ENCODE measurements at regions not wholly inside any gene's neighbourhood (a gene's known extent, or its start where the extent isn't known, plus 50 kb on each side); places are given as distances from the start of the nearest gene placed in this dataset.

- Histone ChIP-seq H3K9ac (ENCODE audit: low read depth, low read length) (no peak overlapping the region), H3K36me3 (ENCODE audit: insufficient read depth, low read length) (no peaks in the 10 kb centered on the region), H3K9me3 (replicated peaks; ENCODE audit: low read length) (peaks cover 6% of the 10 kb centered on the region), H3K4me2 (ENCODE audit: low read length) (no peak overlapping the region), H3K4me3 (ENCODE audit: low read length) (no peak overlapping the region), H3K4me1 (ENCODE audit: control insufficient read depth, insufficient read depth, low read length) (no peaks in the 10 kb centered on the region), H3K27me3 (ENCODE audit: control insufficient read depth, insufficient read depth, low read length) (no peaks in the 10 kb centered on the region)
Observed at GRCh38 chr6:9186148-9186547, 750.8 kb upstream of the SLC35B3 start.

- H3K4me3 ChIP-seq (ENCODE audit: low read length) = no peak overlapping the region
- H3K4me2 ChIP-seq (ENCODE audit: low read length) = no peak overlapping the region
Observed at GRCh38 chr6:9178071-9178470, 742.7 kb upstream of the SLC35B3 start.

GRCh38 chr6:9173229-9173628, 737.9 kb upstream of the SLC35B3 start:
- no peaks in the 10 kb centered on the region for H3K36me3 ChIP-seq (ENCODE audit: insufficient read depth, low read length)
- no peak overlapping the region for H3K4me2 ChIP-seq (ENCODE audit: low read length)
- H3K9ac ChIP-seq (ENCODE audit: low read depth, low read length) = no peak overlapping the region
- peaks cover 9% of the 10 kb centered on the region for H3K9me3 ChIP-seq (replicated peaks; ENCODE audit: low read length)
- H3K4me3 ChIP-seq (ENCODE audit: low read length) = no peak overlapping the region
- H3K27me3 ChIP-seq (ENCODE audit: control insufficient read depth, insufficient read depth, low read length) = no peaks in the 10 kb centered on the region
- H3K4me1 ChIP-seq (ENCODE audit: control insufficient read depth, insufficient read depth, low read length) = no peaks in the 10 kb centered on the region

More at GRCh38 chr6:9178071-9178470, 742.7 kb upstream of the SLC35B3 start:
- Histone ChIP-seq H3K9ac (ENCODE audit: low read depth, low read length) (no peak overlapping the region), H3K4me1 (ENCODE audit: control insufficient read depth, insufficient read depth, low read length) (no peaks in the 10 kb centered on the region), H3K27me3 (ENCODE audit: control insufficient read depth, insufficient read depth, low read length) (no peaks in the 10 kb centered on the region), H3K36me3 (ENCODE audit: insufficient read depth, low read length) (no peaks in the 10 kb centered on the region), H3K9me3 (replicated peaks; ENCODE audit: low read length) (peaks cover 9% of the 10 kb centered on the region)

- Histone ChIP-seq H3K4me2 (ENCODE audit: low read length) (no peak overlapping the region), H3K4me1 (ENCODE audit: control insufficient read depth, insufficient read depth, low read length) (no peaks in the 10 kb centered on the region), H3K36me3 (ENCODE audit: insufficient read depth, low read length) (no peaks in the 10 kb centered on the region), H3K4me3 (ENCODE audit: low read length) (no peak overlapping the region), H3K27me3 (ENCODE audit: control insufficient read depth, insufficient read depth, low read length) (no peaks in the 10 kb centered on the region), H3K9me3 (replicated peaks; ENCODE audit: low read length) (peaks cover 5% of the 10 kb centered on the region), H3K9ac (ENCODE audit: low read depth, low read length) (no peak overlapping the region)
Observed at GRCh38 chr6:9172096-9172495, 736.8 kb upstream of the SLC35B3 start.

GRCh38 chr6:9168669-9169068, 733.3 kb upstream of the SLC35B3 start:
- no peaks in the 10 kb centered on the region for H3K4me1 ChIP-seq (ENCODE audit: control insufficient read depth, insufficient read depth, low read length)
- H3K9ac ChIP-seq (ENCODE audit: low read depth, low read length) = no peak overlapping the region
- H3K4me3 ChIP-seq (ENCODE audit: low read length) = no peak overlapping the region
- no peak overlapping the region for H3K4me2 ChIP-seq (ENCODE audit: low read length)
- peaks cover 3% of the 10 kb centered on the region for H3K9me3 ChIP-seq (replicated peaks; ENCODE audit: low read length)
- no peaks in the 10 kb centered on the region for H3K27me3 ChIP-seq (ENCODE audit: control insufficient read depth, insufficient read depth, low read length)
- H3K36me3 ChIP-seq (ENCODE audit: insufficient read depth, low read length) = no peaks in the 10 kb centered on the region

GRCh38 chr6:9161731-9162130, 726.4 kb upstream of the SLC35B3 start:
- Histone ChIP-seq H3K4me2 (ENCODE audit: low read length) (no peak overlapping the region), H3K4me3 (ENCODE audit: low read length) (no peak overlapping the region), H3K4me1 (ENCODE audit: control insufficient read depth, insufficient read depth, low read length) (no peaks in the 10 kb centered on the region), H3K27me3 (ENCODE audit: control insufficient read depth, insufficient read depth, low read length) (no peaks in the 10 kb centered on the region), H3K9ac (ENCODE audit: low read depth, low read length) (no peak overlapping the region), H3K36me3 (ENCODE audit: insufficient read depth, low read length) (no peaks in the 10 kb centered on the region), H3K9me3 (replicated peaks; ENCODE audit: low read length) (peaks cover 6% of the 10 kb centered on the region)

- Histone ChIP-seq H3K4me3 (ENCODE audit: low read length) (no peak overlapping the region), H3K36me3 (ENCODE audit: insufficient read depth, low read length) (no peaks in the 10 kb centered on the region), H3K27me3 (ENCODE audit: control insufficient read depth, insufficient read depth, low read length) (no peaks in the 10 kb centered on the region), H3K4me1 (ENCODE audit: control insufficient read depth, insufficient read depth, low read length) (no peaks in the 10 kb centered on the region), H3K4me2 (ENCODE audit: low read length) (no peak overlapping the region), H3K9ac (ENCODE audit: low read depth, low read length) (no peak overlapping the region), H3K9me3 (replicated peaks; ENCODE audit: low read length) (peaks cover 6% of the 10 kb centered on the region)
Observed at GRCh38 chr6:9159051-9159450, 723.7 kb upstream of the SLC35B3 start.

GRCh38 chr6:9155836-9156235, 720.5 kb upstream of the SLC35B3 start:
- Histone ChIP-seq H3K4me1 (ENCODE audit: control insufficient read depth, insufficient read depth, low read length) (no peaks in the 10 kb centered on the region), H3K27me3 (ENCODE audit: control insufficient read depth, insufficient read depth, low read length) (no peaks in the 10 kb centered on the region), H3K9me3 (replicated peaks; ENCODE audit: low read length) (no peaks in the 10 kb centered on the region), H3K4me3 (ENCODE audit: low read length) (no peak overlapping the region), H3K9ac (ENCODE audit: low read depth, low read length) (no peak overlapping the region), H3K36me3 (ENCODE audit: insufficient read depth, low read length) (no peaks in the 10 kb centered on the region), H3K4me2 (ENCODE audit: low read length) (no peak overlapping the region)

GRCh38 chr6:9143140-9143539, 707.8 kb upstream of the SLC35B3 start:
- no peaks in the 10 kb centered on the region for H3K4me1 ChIP-seq (ENCODE audit: control insufficient read depth, insufficient read depth, low read length)
- H3K27me3 ChIP-seq (ENCODE audit: control insufficient read depth, insufficient read depth, low read length) = no peaks in the 10 kb centered on the region
- H3K4me3 ChIP-seq (ENCODE audit: low read length) = no peak overlapping the region
- no peaks in the 10 kb centered on the region for H3K9me3 ChIP-seq (replicated peaks; ENCODE audit: low read length)
- no peak overlapping the region for H3K9ac ChIP-seq (ENCODE audit: low read depth, low read length)
- H3K36me3 ChIP-seq (ENCODE audit: insufficient read depth, low read length) = no peaks in the 10 kb centered on the region
- no peak overlapping the region for H3K4me2 ChIP-seq (ENCODE audit: low read length)

GRCh38 chr6:9140951-9141460, 705.7 kb upstream of the SLC35B3 start:
- Histone ChIP-seq H3K9ac (ENCODE audit: low read depth, low read length) (no peak overlapping the region), H3K9me3 (replicated peaks; ENCODE audit: low read length) (no peaks in the 10 kb centered on the region), H3K4me3 (ENCODE audit: low read length) (no peak overlapping the region), H3K4me2 (ENCODE audit: low read length) (no peak overlapping the region), H3K36me3 (ENCODE audit: insufficient read depth, low read length) (no peaks in the 10 kb centered on the region), H3K27me3 (ENCODE audit: control insufficient read depth, insufficient read depth, low read length) (no peaks in the 10 kb centered on the region), H3K4me1 (ENCODE audit: control insufficient read depth, insufficient read depth, low read length) (no peaks in the 10 kb centered on the region)

GRCh38 chr6:9140172-9140571, 704.8 kb upstream of the SLC35B3 start:
- H3K4me2 ChIP-seq (ENCODE audit: low read length) = no peak overlapping the region
- H3K9ac ChIP-seq (ENCODE audit: low read depth, low read length) = no peak overlapping the region
- H3K4me1 ChIP-seq (ENCODE audit: control insufficient read depth, insufficient read depth, low read length) = no peaks in the 10 kb centered on the region
- no peak overlapping the region for H3K4me3 ChIP-seq (ENCODE audit: low read length)
- no peaks in the 10 kb centered on the region for H3K27me3 ChIP-seq (ENCODE audit: control insufficient read depth, insufficient read depth, low read length)
- H3K36me3 ChIP-seq (ENCODE audit: insufficient read depth, low read length) = no peaks in the 10 kb centered on the region
- H3K9me3 ChIP-seq (replicated peaks; ENCODE audit: low read length) = no peaks in the 10 kb centered on the region

- Histone ChIP-seq H3K4me2 (ENCODE audit: low read length) (no peak overlapping the region), H3K4me1 (ENCODE audit: control insufficient read depth, insufficient read depth, low read length) (no peaks in the 10 kb centered on the region), H3K36me3 (ENCODE audit: insufficient read depth, low read length) (no peaks in the 10 kb centered on the region), H3K4me3 (ENCODE audit: low read length) (no peak overlapping the region), H3K9ac (ENCODE audit: low read depth, low read length) (no peak overlapping the region), H3K9me3 (replicated peaks; ENCODE audit: low read length) (no peaks in the 10 kb centered on the region), H3K27me3 (ENCODE audit: control insufficient read depth, insufficient read depth, low read length) (no peaks in the 10 kb centered on the region)
Observed at GRCh38 chr6:9139746-9140145, 704.4 kb upstream of the SLC35B3 start.

All from skeletal muscle satellite cell (primary cell).